Stimulated activated CD4-positive, alpha-beta T cell treated with anti-CD3 and anti-CD28 coated beads, TNF-alpha, amount 100 ng/mL, for 4 hours (primary cell): ENCODE measurements at regions not wholly inside any gene's neighbourhood (a gene's known extent, or its start where the extent isn't known, plus 50 kb on each side); places are given as distances from the start of the nearest gene placed in this dataset.
A peak's percentile ranks its signal among the peaks of the same experiment; 100 is the strongest.
"Not testable (repeated sequence)": the region's sequence is repeated elsewhere in the genome, so short reads cannot be mapped to it uniquely, and the experiment has no call there.

Experiments used
- DNase-seq, 3 experiments: peaks; one replicate each; pipeline ENCODE4 v3.0.0-alpha.2; 2020; ENCODE audit warnings: low read depth in 3 of 3

DNA sequence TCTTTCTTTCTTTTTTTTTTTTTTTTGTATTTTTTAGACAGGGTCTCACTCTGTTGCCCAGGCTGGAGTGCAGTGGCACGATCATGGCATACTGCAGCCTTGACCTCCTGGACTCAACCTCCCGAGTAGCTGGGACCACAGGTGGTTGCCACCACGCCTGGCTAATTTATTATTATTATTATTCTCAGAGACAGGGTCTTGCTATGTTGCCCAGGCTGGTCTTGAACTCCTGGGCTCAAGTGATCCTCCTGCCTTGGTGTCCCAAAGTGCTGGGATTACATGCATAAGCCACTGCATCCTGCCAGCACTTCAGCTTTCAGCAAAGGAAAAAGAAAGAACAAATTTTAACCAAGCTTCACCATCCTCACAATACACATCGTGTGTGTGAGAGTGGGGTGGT lies 97.9 kb upstream of the SERBP1 start:
- DNase-seq = no peak

GRCh38 chr1:67530071-67530470 lies 99.9 kb upstream of the SERBP1 start:
- DNase-seq = no peak

DNA sequence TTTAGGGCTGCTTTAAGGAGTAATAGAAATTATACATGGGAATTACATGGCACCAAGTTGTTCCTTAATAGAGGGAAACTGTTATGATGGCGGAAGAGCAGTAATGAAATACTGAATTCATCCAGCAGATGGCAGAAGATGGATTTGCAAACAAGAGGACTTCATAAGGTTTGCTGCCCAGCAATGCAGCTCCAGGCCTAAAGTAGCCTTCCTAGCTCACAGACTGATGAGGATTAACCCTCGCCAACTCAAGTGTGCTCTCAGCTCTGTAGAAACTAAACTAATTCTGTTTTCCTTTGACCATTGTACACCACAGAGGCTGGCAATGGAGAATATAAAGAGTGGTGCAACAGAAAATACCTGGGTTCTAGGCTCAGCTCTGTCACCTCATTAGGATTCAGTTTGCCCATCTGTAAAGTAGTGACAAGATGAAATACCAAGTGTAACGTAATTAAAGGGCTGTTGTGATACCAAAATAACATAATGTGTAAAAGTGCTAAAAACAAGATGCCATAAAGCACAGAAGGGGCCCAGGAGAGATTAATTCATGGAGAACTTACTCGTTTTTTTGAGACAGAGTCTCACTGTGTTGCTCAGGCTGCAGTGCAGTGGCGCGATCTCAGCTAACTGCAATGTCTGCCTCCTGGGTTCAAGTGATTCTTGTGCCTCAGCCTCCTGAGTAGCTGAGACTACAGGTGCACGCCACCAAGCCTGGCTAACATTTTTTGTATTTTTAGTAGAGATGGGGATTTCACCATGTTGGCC lies 102.4 kb upstream of the SERBP1 start:
- no peak for DNase-seq

DNA sequence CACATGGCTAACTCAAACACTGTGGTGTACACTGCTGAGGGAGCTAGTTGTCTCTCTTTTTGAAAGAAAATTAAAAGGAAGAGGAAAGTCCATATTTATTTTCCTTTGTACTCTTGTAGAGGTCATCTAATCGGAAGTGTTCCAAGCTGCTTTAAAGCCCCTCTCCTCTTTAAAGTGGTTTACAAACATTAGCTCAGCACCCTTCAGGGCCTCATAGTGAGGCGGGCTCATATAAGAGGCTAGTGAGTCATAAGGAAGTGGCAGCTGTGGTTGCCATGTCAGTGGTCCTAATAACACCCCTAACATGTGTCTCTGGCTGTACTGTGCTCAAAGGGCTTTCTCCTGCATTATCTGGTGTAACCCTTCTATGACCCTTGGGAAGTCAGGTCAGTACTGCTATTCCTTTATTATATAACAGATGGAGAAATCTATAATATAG lies 104.4 kb upstream of the SERBP1 start:
- DNase-seq = no peak

- DNase-seq = peak in 1 of 3 experiments; percentile 8
These were observed 105.3 kb upstream of the SERBP1 start for GRCh38 chr1:67535474-67535873.

DNA sequence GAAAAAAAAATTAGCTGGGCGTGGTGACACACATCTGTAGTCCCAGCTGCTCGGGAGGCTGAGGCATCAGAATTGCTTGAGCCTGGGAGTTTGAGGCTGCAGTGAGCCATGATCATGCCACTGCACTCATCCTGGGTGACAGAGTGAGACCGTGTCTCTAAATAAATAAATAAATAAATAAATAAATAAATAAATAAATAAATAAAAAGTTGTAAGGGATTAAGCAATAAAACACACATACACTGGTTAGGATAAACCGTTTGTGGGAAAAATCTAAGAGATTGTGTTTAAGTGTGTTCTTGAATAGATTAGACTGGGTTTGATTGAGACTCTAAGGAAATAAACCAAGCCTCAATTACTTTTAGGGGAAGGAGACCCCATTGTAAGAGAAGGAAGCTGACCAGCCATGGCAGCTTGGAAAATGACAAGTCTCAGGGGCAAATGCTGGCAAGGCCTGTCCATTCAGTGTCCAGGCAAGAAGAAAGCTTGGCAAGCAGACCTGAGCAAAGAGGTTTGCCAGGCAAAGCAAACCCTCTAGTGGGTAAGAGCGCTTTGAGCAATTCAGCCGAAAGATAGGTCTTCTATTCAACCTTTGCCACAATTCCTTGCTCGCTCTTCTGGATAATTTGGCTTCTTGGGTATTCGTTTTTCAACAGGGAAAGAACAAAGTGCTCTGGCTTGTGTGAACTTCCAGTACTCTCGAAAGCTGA lies 106.9 kb upstream of the SERBP1 start:
- no peak for DNase-seq

GRCh38 chr1:67537667-67538018 lies 107.4 kb upstream of the SERBP1 start:
- DNase-seq = no peak

DNA sequence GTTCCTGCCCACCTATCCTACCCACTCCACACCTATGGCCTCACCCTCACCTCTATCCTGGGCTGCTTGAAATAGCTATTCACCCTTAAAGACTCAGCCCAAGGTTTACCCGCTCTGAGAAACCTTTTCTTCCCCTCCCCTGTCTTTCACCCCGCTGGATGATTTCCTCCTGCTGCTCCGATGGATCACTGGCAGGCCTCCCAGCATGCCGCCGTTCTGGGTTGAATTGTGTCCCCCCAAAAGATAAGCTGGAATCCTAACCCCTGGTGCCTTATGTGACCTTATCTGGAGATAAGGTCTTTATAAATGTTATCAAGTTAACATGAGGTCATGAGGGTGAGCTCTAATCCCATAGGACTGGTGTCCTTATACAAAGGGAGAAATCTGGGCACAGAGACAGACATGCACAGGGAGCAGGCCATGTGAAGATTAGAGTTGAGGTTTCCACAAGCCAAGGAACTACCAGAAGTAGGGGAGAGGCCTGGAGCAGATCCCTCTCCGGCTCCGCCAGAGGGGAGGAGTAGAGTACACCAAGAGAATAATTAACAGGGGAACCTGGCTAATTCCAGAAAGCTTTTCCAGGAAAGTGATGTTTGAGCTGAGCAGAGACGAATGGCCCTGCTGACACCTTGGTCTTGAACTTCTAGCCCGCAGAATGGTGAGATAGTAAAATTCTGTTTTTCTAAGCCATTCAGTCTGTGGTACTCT lies 110.0 kb upstream of the SERBP1 start:
- DNase-seq = no peak

GRCh38 chr1:67540733-67541125 lies 110.5 kb upstream of the SERBP1 start:
- DNase-seq = no peak

GRCh38 chr1:67542747-67543146 lies 112.5 kb upstream of the SERBP1 start:
- no peak for DNase-seq

DNA sequence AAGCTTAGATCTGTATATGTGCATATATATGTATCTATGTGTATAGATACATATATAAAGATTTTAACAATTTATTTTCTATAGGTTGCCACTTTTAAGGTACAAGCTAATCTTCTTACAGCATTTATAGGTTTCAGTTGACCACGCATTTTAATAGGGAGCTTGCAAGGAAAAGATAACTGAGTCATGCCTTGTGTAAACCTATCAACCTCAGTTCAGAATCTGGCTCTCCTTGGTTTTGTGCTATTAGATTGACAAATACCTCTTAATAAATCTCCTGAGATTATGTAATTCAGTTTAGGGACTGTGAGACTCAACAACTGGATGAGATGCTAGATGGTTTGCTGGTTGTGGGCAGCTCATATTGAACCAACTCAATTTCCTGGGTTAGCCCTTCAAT lies 114.7 kb upstream of the SERBP1 start:
- no peak for DNase-seq

- DNase-seq = no peak
These were observed 115.2 kb upstream of the SERBP1 start for GRCh38 chr1:67545364-67545763.

DNA sequence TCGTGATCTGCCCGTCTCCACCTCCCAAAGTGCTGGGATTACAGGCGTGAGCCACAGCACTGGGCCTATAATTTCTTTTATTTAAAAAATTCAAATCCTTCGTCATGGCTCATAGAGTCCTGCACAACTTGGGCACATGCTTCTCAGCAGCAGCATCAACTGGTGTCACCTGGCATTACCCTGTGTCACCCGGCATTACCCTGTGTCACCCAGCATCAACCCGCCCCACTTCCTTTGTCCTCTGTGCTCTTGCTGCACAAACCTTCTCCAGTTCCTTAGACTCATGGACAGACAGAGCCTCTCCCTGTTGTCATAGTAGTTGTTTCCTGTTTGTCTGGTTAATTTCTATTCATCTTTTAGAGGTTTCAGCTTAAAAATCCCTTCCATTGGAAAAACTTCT lies 121.2 kb upstream of the SERBP1 start:
- no peak for DNase-seq

DNA sequence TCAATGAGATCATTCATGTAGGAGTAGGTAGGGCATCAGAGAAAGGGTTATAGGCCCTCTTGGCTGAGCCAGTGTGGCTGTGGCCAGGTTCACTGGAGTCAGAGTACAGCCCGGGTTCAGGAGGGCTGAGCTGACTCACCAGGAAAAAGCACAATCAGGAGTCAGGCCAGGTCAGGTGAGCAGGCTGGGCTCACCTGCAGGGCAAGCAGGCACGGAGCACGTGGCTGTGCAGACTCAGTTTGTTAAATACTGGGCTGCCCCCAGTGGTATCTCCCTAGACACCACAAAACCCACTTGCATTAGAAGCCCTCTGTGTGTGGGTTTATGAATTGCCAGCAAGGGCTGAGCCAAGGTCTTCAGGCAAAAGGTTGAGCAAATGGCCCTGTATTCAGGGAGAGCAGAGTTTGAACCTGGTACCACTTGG lies 122.1 kb upstream of the SERBP1 start:
- no peak for DNase-seq

DNA sequence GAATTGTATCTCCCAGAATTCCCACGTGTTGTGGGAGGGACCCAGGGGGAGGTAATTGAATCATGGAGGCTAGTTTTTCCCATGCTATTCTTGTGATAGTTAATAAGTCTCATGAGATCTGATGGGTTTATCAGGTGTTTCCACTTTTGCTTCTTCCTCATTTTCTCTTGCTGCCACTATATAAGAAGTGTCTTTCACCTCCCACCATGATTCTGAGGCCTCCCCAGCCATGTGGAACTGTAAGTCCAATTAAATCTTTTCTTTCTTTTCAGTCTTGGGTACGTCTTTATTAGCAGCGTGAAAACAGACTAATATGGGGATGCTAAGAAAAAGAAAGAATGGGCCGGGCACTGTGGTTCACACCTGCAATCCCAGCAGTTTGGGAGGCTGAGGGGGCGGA lies 124.0 kb upstream of the SERBP1 start:
- DNase-seq = not testable (repeated sequence)

- no peak for DNase-seq
These were observed 125.5 kb upstream of the SERBP1 start for GRCh38 chr1:67555461-67556296.

DNA sequence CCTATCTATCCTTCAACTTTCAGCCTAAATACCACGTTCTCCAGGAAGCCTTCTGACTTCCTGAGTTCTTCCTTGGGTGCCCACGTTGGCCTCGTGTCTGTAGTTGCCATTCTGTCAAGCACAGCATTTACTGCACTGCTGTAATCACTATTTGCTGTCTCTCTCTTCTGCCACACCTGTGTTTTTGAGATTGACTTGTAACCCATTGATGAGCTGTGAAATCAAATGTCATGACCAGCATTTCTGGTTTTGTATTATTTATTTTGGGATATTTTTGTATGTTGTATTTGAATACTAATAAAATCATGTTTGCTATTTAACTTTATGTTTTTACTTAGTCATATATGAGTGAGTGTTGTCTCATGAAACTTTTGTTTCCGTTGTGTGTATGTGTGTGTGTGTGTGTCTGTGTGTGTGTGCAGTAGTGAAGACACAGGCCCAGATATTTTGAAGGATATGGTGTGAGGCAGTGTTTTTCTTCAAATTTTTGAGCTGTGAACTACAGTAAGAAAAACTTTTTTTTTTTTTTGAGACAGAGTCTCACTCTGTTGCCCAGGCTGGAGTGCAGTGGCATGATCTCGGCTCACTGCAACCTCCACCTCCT lies 126.2 kb upstream of the SERBP1 start:
- no peak for DNase-seq

GRCh38 chr1:67557696-67558448 lies 127.1 kb upstream of the GADD45A start:
- DNase-seq = no peak

DNA sequence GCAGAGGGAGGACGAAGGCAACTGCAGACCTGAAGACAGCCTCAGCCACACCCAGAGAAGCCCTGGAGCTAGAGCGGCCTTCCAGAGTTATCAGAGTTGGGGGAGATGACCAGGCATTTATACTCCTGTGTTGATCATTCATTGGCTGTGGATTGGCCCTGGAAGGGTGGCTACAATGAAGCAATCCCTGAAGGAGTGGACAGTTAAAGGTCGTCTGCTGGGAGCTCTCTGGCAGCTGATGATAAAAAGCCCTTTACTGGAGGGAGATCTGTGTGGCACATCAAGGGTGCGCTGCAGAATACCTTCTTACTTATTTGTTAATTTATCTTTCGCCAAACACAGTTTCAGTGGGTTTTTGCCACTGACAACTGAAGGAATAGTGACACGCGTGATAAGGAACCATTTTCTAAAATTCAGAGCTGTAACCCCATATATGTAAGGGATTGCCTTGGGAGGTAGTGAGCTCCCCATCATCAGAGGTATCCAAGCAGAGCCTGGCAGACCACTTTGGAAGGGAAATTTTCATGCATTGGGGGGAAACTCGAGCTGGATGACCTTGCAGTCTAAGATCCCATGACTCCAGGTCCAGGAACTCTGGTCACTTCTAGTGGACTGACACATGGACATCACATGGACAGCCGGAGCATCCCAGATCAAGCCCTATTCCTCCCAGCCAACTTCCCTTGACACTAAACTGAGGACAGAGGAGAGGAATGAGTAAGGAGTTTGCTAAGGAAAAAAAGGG lies 126.4 kb upstream of the GADD45A start:
- DNase-seq = no peak

DNA sequence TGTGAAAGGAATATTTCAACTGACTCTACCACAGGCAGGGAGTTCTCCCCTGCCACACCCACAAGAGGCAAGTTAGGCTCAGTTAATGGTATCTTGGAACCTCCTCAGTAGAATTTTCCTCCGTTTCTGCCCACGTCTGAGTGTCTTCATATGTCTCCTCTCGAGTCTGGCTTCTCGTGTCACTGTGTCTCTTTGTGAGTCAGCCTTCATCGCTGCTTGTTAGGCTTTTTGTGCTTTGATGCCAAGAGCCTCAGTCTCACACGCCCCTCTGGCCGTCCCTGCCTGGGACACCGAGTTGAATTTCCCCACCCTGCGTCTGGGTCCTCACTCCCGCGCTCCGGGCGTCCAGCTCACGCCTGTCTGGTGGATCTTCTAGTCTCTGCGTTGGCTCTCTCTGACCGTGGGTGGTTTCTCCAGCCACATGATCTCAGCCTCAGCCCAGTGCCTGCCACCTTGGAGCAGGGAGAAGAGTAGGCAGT lies 125.7 kb upstream of the GADD45A start:
- DNase-seq = no peak
